GM18517 (cell line): ENCODE measurements at regions not wholly inside any gene's neighbourhood (a gene's known extent, or its start where the extent isn't known, plus 50 kb on each side); places are given as distances from the start of the nearest gene placed in this dataset.
"Not testable (repeated sequence)": the region's sequence is repeated elsewhere in the genome, so short reads cannot be mapped to it uniquely, and the experiment has no call there.

Experiments
- ATAC-seq: cut with Tn5 transposase; IDR thresholded peaks from one replicate; pipeline ENCODE4 v1.9.1; 2021; ENCODE audit warnings: mild to moderate bottlenecking, moderate library complexity; ENCODE audit not compliant: unreplicated experiment

- ATAC-seq, result no peak
Measured at GRCh38 chr14:85175556-85175955, 354.4 kb upstream of the FLRT2 start.

DNA sequence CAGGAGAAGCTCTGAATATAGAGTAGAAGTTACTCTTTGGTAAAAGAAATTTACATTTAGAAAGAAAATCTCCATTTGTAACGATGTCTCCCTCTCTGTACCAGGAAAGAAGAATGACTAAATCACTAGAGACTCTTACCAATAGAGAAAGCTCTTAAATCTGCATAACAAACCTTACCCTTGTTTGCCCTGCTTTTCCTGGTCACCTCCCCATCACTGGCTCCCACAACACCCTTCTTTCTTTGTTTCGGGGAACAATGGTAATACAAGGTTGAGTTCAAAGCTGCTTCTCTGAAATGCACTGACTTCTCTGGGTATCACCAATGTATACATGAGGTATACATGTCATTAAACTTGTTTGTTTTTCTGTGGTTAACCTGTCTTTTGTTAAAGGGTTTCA, 351.1 kb upstream of the FLRT2 start:
- no peak for ATAC-seq

DNA sequence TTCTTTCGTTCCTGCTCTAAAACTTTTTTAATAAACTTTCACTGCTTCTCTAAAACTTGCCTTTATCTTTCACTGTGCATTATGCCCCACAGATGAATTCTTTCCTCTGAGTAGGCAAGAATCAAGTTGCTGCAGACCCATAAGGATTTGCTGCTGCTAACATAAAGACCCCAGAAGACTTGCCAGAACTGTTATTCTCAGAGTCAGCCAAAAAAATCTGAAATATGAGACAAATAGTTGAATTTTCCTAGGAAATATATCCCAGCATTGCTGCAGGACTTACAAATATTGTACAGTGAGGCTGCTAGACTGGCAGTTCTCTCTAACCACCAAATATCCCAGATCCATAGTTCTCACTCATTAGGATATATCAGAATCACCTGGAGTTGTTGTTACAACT, 349.1 kb upstream of the FLRT2 start:
- ATAC-seq, result no peak

- ATAC-seq, result no peak
Measured at GRCh38 chr14:85182282-85182681, 347.7 kb upstream of the FLRT2 start.

GRCh38 chr14:85186082-85186481, 343.9 kb upstream of the FLRT2 start:
- ATAC-seq, result no peak

- ATAC-seq, result no peak
Measured at GRCh38 chr14:85187521-85187920, 342.4 kb upstream of the FLRT2 start.

GRCh38 chr14:85188836-85189235, 341.1 kb upstream of the FLRT2 start:
- ATAC-seq, result no peak

GRCh38 chr14:85189253-85189652, 340.7 kb upstream of the FLRT2 start:
- ATAC-seq, result not testable (repeated sequence)

DNA sequence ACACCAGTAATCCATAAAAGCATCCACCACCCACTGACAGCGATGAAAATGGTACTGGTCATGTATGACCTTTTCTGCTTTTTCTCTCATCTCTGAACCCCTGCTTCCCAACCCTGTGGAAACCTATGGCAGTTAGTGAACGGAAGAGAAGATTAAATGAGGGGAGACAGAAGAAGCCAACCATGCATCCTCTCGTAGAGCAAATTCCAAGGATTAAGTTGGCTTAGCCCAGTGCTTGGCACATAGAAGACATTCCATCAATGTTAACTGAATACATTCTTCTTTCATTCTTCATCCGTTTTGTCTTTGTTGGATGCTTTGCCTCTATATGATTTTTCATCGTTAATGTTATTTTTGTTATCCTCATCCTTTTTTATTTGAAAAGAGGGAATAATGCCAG, 339.7 kb upstream of the FLRT2 start:
- no peak for ATAC-seq

GRCh38 chr14:85191986-85192385, 338.0 kb upstream of the FLRT2 start:
- no peak for ATAC-seq

- ATAC-seq, result no peak
Measured at GRCh38 chr14:85195872-85196477, 334.0 kb upstream of the FLRT2 start.

GRCh38 chr14:85198001-85198400, 331.9 kb upstream of the FLRT2 start:
- ATAC-seq, result no peak

GRCh38 chr14:85205875-85206274, 324.1 kb upstream of the FLRT2 start:
- ATAC-seq, result no peak

GRCh38 chr14:85214471-85214870, 315.5 kb upstream of the FLRT2 start:
- ATAC-seq, result no peak

DNA sequence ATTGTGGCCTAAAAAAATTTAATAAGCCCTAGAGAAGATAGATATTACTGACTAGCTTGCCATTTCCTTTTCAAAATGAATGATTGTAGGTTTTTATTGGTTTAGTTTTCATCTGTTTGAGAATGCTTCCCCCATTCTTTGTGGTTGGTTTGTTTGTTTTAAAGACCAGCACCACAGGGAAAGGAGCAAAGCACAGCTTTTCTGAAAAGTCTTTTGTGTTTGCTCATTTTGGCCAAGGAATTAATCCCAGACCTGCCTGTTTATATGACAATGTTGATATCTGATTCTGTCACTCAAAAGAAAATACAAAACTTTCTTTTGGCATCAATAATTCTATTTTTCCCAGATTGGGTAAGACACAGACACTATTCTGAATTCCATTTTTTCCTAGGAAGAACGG, 312.5 kb upstream of the FLRT2 start:
- ATAC-seq, result no peak

- ATAC-seq, result no peak
Measured at GRCh38 chr14:85218982-85219381, 311.0 kb upstream of the FLRT2 start.

DNA sequence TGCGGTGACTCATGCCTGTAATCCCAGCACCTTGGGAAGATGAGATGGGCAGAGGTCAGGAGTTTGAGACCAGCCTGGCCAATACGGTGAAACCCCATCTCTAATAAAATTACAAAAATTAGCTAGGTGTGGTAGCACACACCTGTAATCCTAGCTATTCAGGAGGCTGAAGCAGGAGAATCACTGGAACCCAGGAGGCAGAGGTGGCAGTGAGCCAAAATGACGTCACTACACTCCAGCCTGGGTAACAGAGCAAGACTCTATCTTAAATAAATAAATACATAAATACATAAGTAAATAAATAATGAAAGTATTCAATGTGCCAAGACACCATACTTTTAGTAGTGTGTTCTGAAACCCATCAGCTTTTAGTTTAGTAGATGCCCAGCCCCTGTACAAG, 308.1 kb upstream of the FLRT2 start:
- ATAC-seq, result no peak

DNA sequence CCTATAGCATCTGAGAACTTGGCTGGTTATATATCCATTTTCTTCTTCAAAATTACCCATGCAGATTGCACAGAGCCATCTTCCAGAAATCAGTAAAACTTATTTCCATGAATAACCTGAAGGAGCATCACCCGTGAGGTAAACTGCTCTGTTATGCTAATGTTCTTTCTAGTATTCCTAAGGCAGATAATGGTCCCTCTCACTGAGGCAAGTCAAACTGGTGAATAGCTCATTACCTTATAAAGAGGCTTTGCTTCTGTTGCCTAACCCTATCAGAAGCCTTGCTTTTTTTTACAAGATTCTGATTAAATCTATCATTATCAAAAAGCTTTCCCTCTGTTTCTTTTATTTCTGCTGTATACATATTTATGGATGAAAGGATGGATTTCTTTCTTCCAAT, 307.6 kb upstream of the FLRT2 start:
- no peak for ATAC-seq

DNA sequence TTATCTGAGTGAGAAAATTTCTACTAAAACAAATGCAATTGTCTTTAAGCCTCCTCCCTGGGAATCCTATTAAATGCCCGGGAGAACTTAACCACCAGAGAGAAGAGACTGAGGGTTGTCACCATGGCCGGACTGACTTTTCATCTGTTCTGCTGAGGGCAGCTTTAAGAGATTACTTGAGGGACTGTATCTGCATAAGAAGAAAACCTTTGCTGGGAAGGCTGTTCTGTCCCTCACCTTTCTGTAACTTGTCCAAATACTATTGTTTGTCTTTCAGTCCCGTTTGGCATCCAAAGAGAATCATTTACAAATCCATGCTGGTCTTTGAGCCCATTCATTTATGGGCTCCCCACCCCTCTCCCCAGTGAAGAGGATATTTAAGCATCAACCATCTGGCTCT, 306.3 kb upstream of the FLRT2 start:
- no peak for ATAC-seq

DNA sequence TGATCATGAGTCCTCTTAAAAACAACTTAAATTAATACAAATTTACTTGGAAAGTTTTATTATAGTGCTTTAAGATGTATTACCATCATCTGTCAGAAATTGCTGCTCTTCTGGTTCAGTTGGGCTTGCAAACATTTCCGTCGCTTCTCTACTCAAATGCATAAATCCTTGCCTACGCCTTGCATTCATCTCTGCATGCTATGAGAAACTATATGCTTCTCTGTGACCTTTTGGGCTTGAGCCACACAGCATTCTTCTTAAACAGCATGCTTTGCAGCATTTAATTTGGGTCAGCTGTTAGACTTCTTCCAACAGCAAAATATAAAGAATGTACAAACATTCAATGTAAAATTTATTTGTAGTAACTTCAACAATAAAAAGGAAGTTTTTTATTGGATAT, 305.7 kb upstream of the FLRT2 start:
- no peak for ATAC-seq

GRCh38 chr14:85233756-85234155, 296.2 kb upstream of the FLRT2 start:
- ATAC-seq, result no peak

DNA sequence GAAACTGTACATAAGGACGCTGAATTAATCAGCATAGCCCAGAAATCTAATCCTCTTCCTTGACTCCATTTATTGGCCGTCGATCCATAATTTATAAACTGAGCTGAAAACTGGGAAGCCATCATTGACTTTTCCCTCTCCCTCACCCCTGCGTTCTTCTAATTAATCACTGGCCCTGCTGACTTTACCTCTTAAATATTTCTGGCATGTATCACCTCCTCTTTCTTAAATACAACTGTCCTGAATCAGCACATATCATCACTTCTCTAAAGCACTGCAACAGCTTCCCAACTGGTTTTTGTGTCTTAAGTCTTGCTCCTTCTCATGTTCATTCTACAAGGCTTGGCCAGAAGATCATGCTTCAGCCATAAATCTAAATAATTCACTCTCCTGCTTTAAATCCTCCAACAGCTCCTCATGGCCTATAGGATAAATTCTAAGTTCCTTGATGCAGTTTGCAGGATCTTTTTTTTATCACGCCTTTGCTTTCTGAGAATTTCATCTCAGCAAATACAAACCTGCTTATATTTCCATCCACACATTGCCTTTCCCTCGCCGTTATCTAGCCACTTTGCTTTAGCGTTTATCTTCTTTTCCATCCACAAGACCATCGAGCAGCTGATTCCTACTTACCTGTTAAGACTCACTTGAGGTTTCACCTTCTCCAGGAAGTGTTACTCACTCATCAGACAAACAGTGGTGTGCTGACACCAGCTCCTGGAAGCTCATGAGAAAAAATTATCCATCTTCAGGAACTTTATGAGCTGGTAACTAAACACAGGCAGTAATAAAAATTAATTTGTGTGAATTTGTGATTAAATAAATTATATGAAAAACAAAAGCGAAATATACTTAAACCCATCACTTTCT, 295.6 kb upstream of the FLRT2 start:
- no peak for ATAC-seq

GRCh38 chr14:85235868-85236267, 294.1 kb upstream of the FLRT2 start:
- ATAC-seq, result no peak
